ENCODE measurements at regions not wholly inside any gene's neighbourhood (a gene's known extent, or its start where the extent isn't known, plus 50 kb on each side); places are given as distances from the start of the nearest gene placed in this dataset.

GRCh38 chr14:34110531-34110930, 159.7 kb upstream of the EGLN3 start:
- TF ChIP-seq CREB1 (IDR thresholded peaks at IDR 0.05; ENCODE audit: low read depth) (no peak), REST (IDR thresholded peaks at IDR 0.05; ENCODE audit: low read depth) (no peak), FOXM1 (IDR thresholded peaks at IDR 0.05; ENCODE audit: borderline replicate concordance, low read depth) (no peak), ZBTB7A (IDR thresholded peaks at IDR 0.05; ENCODE audit: low read depth) (no peak), NFIC (IDR thresholded peaks at IDR 0.05) (no peak), TCF12 (IDR thresholded peaks at IDR 0.05; ENCODE audit: low read depth) (no peak), RAD21 (IDR thresholded peaks at IDR 0.05; ENCODE audit: low read depth) (no peak), EP300 (IDR thresholded peaks at IDR 0.05; ENCODE audit: borderline replicate concordance) (no peak), CEBPB (IDR thresholded peaks at IDR 0.05) (no peak), TAF1 (IDR thresholded peaks at IDR 0.05; ENCODE audit: low read depth) (no peak), EGR1 (IDR thresholded peaks at IDR 0.05) (no peak), YY1 (IDR thresholded peaks at IDR 0.05; ENCODE audit: low read depth) (no peak), MAX (IDR thresholded peaks at IDR 0.05) (no peak), USF1 (IDR thresholded peaks at IDR 0.05) (no peak)
